CD14-positive monocyte (primary cell): ENCODE measurements at regions not wholly inside any gene's neighbourhood (a gene's known extent, or its start where the extent isn't known, plus 50 kb on each side); places are given as distances from the start of the nearest gene placed in this dataset.
A peak's percentile ranks its signal among the peaks of the same experiment; 100 is the strongest.

Source experiments
- DNase-seq, 3 donors: peaks; one replicate each; pipeline ENCODE4 v3.0.0-alpha.2; 2011 to 2022
- H2AFZ ChIP-seq: 2 replicates; pipeline ENCODE4 v1.6.0; 2012; ENCODE audit warnings: mild to moderate bottlenecking, low read depth, low read length, inconsistent platforms; ENCODE audit not compliant: insufficient read depth, poor library complexity, severe bottlenecking
- H3K27ac ChIP-seq, 2 donors: 1 replicate in 1 of 2; 2 replicates in 1 of 2; pipeline ENCODE4 v1.5.1; 2012 to 2013; ENCODE audit warnings: low read length in 2 of 2, control low read depth in 1 of 2, inconsistent platforms in 1 of 2, low read depth in 1 of 2, mild to moderate bottlenecking in 1 of 2
- H3K27me3 ChIP-seq, 2 donors: one replicate each; pipeline versions ENCODE4 v1.6.0 to v1.6.1; 2011 to 2013; ENCODE audit warnings: low read length in 2 of 2; ENCODE audit not compliant: control insufficient read depth in 2 of 2, insufficient read depth in 2 of 2
- H3K36me3 ChIP-seq, 2 donors: replicated peaks in 1 of 2; 1 replicate in 1 of 2; 2 replicates in 1 of 2; pipeline versions ENCODE4 v1.5.1 to v1.6.1; 2012 to 2013; ENCODE audit warnings: low read length in 2 of 2, control low read depth in 1 of 2, inconsistent platforms in 1 of 2, mild to moderate bottlenecking in 1 of 2; ENCODE audit not compliant: insufficient read depth in 2 of 2, control insufficient read depth in 1 of 2
- H3K4me1 ChIP-seq, 2 donors: 1 replicate in 1 of 2; 2 replicates in 1 of 2; pipeline versions ENCODE4 v1.5.1 to v1.6.1; 2012 to 2013; ENCODE audit warnings: low read length in 2 of 2, control low read depth in 1 of 2, inconsistent platforms in 1 of 2, mild to moderate bottlenecking in 1 of 2, moderate library complexity in 1 of 2; ENCODE audit not compliant: insufficient read depth in 2 of 2, control insufficient read depth in 1 of 2
- H3K4me2 ChIP-seq: replicated peaks from 2 replicates; pipeline ENCODE3; 2012; ENCODE audit warnings: low read length, moderate library complexity, mild to moderate bottlenecking; ENCODE audit not compliant: poor library complexity, severe bottlenecking; ENCODE audit errors: extremely low read depth
- H3K4me3 ChIP-seq, 3 experiments: fragments of 200-600 bp in 1 of 3; sonication (generic) in 1 of 3; replicated peaks in 1 of 3; 1 replicate in 2 of 3; 2 replicates in 1 of 3; pipeline ENCODE4 v1.5.1; 2011 to 2013; ENCODE audit warnings: low read length in 3 of 3, mild to moderate bottlenecking in 3 of 3, control low read depth in 2 of 3, low read depth in 2 of 3, inconsistent platforms in 1 of 3, moderate library complexity in 1 of 3
- H3K79me2 ChIP-seq: 2 replicates; pipeline ENCODE4 v1.6.0; 2012; ENCODE audit warnings: mild to moderate bottlenecking, control low read depth, inconsistent platforms, low read length, moderate library complexity; ENCODE audit not compliant: insufficient read depth
- H3K9ac ChIP-seq: 2 replicates; pipeline ENCODE4 v1.6.0; 2017; ENCODE audit warnings: low read length, mild to moderate bottlenecking; ENCODE audit not compliant: insufficient read depth, poor library complexity, severe bottlenecking
- H3K9me3 ChIP-seq, 2 donors: replicated peaks in 1 of 2; 1 replicate in 1 of 2; 2 replicates in 1 of 2; pipeline versions ENCODE4 v1.5.1 to v1.6.1; 2012 to 2013; ENCODE audit warnings: low read length in 2 of 2, control low read depth in 1 of 2; ENCODE audit not compliant: control insufficient read depth in 1 of 2, insufficient read depth in 1 of 2
- H4K20me1 ChIP-seq: 2 replicates; pipeline ENCODE4 v1.6.0; 2012; ENCODE audit warnings: mild to moderate bottlenecking, low read length, control low read depth, moderate library complexity; ENCODE audit not compliant: insufficient read depth
- H3K27ac Mint-ChIP-seq, 7 donors: one replicate each; pipeline ENCODE4 v1.8.0; 2020; ENCODE audit warnings: mild to moderate bottlenecking in 7 of 7, mixed read lengths in 7 of 7, moderate library complexity in 6 of 7, inconsistent platforms in 2 of 7
- H3K27me3 Mint-ChIP-seq, 3 donors: one replicate each; pipeline ENCODE4 v1.8.0; 2021 to 2022; ENCODE audit warnings: low read depth in 3 of 3, mild to moderate bottlenecking in 3 of 3, mixed read lengths in 3 of 3, moderate library complexity in 3 of 3, inconsistent platforms in 1 of 3
- H3K36me3 Mint-ChIP-seq, 2 donors: one replicate each; pipeline ENCODE4 v1.8.0; 2020; ENCODE audit warnings: mixed read lengths in 2 of 2, inconsistent platforms in 1 of 2, mild to moderate bottlenecking in 1 of 2
- H3K4me1 Mint-ChIP-seq: one replicate; pipeline ENCODE4 v1.8.0; 2020; ENCODE audit warnings: mild to moderate bottlenecking, mixed read lengths
- H3K4me3 Mint-ChIP-seq, 2 donors: one replicate each; pipeline ENCODE4 v1.8.0; 2020; ENCODE audit warnings: mild to moderate bottlenecking in 2 of 2, mixed read lengths in 2 of 2, moderate library complexity in 1 of 2
- H3K9me3 Mint-ChIP-seq, 7 donors: one replicate each; pipeline ENCODE4 v1.8.0; 2020 to 2022; ENCODE audit warnings: mixed read lengths in 7 of 7, mild to moderate bottlenecking in 6 of 7, moderate library complexity in 6 of 7, inconsistent platforms in 2 of 7
- CTCF ChIP-seq: fragments of 200-600 bp; IDR thresholded peaks from one replicate; pipeline ENCODE4 v1.8.0; 2022; ENCODE audit warnings: antibody characterized with exemption, mild to moderate bottlenecking
- WGBS: methylation state at CpG from one replicate; pipeline ENCODE4 v1.1.5; 2013; ENCODE audit warnings: missing lambda C conversion rate; ENCODE audit not compliant: insufficient coverage; 5-methylcytosine and 5-hydroxymethylcytosine counted together
- intact Hi-C, 2 donors: fragments of 100-400 bp; cut with micrococcal nuclease; formaldehyde crosslinking; loops; one replicate each; pipeline versions ENCODE4 v1.15.0 to v1.15.1; 2023

GRCh38 chr10:120007261-120007660 lies 114.7 kb downstream of the SEC23IP start:
- Histone ChIP-seq H3K9me3 (no peaks in the 10 kb centered on the region), H3K27ac (no peak overlapping the region), H2AFZ (no peak overlapping the region), H3K4me3 (no peak overlapping the region), H3K4me1 (no peaks in the 10 kb centered on the region), H4K20me1 (no peaks in the 10 kb centered on the region), H3K9ac (no peak overlapping the region), H3K79me2 (no peaks in the 10 kb centered on the region), H3K27me3 (peaks cover 0 to 16% of the 10 kb centered on the region in 2 donors), H3K36me3 (no peaks in the 10 kb centered on the region), H3K4me2 (no peak overlapping the region)
- Mint-ChIP-seq H3K36me3 (no peaks in the 10 kb centered on the region), H3K27ac (no peak overlapping the region), H3K9me3 (peaks cover 0 to 11% (median 6%) of the 10 kb centered on the region in 7 donors), H3K4me3 (no peak overlapping the region), H3K4me1 (no peaks in the 10 kb centered on the region), H3K27me3 (peaks cover 22 to 33% (median 23%) of the 10 kb centered on the region in 3 donors)
- intact Hi-C loops, result no loop called here
- TF ChIP-seq CTCF, result no peak
- no peak for DNase-seq
- no CpG with 5 or more reads among the region's 2 CpGs for WGBS

- peaks cover 0 to 9% (median 6%) of the 10 kb centered on the region in 7 donors for H3K9me3 Mint-ChIP-seq
- H3K27ac ChIP-seq, result no peak overlapping the region
- H3K4me1 ChIP-seq, result no peaks in the 10 kb centered on the region
- WGBS, result 53% methylated on average over 42 of the region's 43 CpGs
- TF ChIP-seq CTCF, result no peak
- intact Hi-C loops, result no loop called here
- no peaks in the 10 kb centered on the region for H3K9me3 ChIP-seq
- H3K36me3 Mint-ChIP-seq, result no peaks in the 10 kb centered on the region
- DNase-seq, result no peak
- H3K79me2 ChIP-seq, result no peaks in the 10 kb centered on the region
- no peaks in the 10 kb centered on the region for H3K36me3 ChIP-seq
- H3K4me1 Mint-ChIP-seq, result no peaks in the 10 kb centered on the region
- H3K27me3 Mint-ChIP-seq, result peaks cover 26 to 37% (median 28%) of the 10 kb centered on the region in 3 donors
- H3K4me3 ChIP-seq, result no peak overlapping the region
- no peak overlapping the region for H3K9ac ChIP-seq
- H3K4me3 Mint-ChIP-seq, result peak overlapping the region in 1 of 2 donors; percentile 68
- no peaks in the 10 kb centered on the region for H4K20me1 ChIP-seq
- peaks cover 0 to 16% of the 10 kb centered on the region in 2 donors for H3K27me3 ChIP-seq
- no peak overlapping the region for H3K4me2 ChIP-seq
- H3K27ac Mint-ChIP-seq, result no peak overlapping the region
- H2AFZ ChIP-seq, result no peak overlapping the region
Measured at GRCh38 chr10:120011359-120012130, 119.0 kb downstream of the SEC23IP start.
